Stimulated activated CD8-positive, alpha-beta memory T cell treated with anti-CD3 and anti-CD28 coated beads, Interleukin-4, amount 100 ng/mL, for 4 hours (primary cell): ENCODE measurements at regions not wholly inside any gene's neighbourhood (a gene's known extent, or its start where the extent isn't known, plus 50 kb on each side); places are given as distances from the start of the nearest gene placed in this dataset.

Experiments
- DNase-seq, 2 donors: peaks; one replicate each; pipeline ENCODE4 v3.0.0-alpha.2; 2020; ENCODE audit warnings: low read depth in 2 of 2, low spot score in 1 of 2

GRCh38 chr18:24819141-24819890 lies 358.9 kb downstream of the HRH4 start:
- DNase-seq = no peak

- DNase-seq = no peak
Measured at GRCh38 chr18:24825397-24825796, 365.0 kb downstream of the HRH4 start.

GRCh38 chr18:24826605-24827004 lies 366.2 kb downstream of the HRH4 start:
- DNase-seq = no peak

GRCh38 chr18:24827501-24827900 lies 367.1 kb downstream of the HRH4 start:
- DNase-seq = no peak

GRCh38 chr18:24831081-24831480 lies 370.6 kb downstream of the HRH4 start:
- DNase-seq = no peak

- DNase-seq = no peak
Measured at GRCh38 chr18:24831871-24832665, 371.6 kb downstream of the HRH4 start.

- no peak for DNase-seq
Measured at GRCh38 chr18:24835751-24836150, 375.3 kb downstream of the HRH4 start.

GRCh38 chr18:24837066-24837465 lies 376.6 kb downstream of the HRH4 start:
- DNase-seq = no peak

GRCh38 chr18:24840051-24840450 lies 379.6 kb downstream of the HRH4 start:
- DNase-seq = no peak

GRCh38 chr18:24840640-24841039 lies 380.2 kb downstream of the HRH4 start:
- no peak for DNase-seq

- DNase-seq = no peak
Measured at GRCh38 chr18:24841536-24841935, 381.1 kb downstream of the HRH4 start.

- no peak for DNase-seq
Measured at GRCh38 chr18:24843123-24843522, 382.7 kb downstream of the HRH4 start.

GRCh38 chr18:24846138-24846537 lies 385.7 kb downstream of the HRH4 start:
- no peak for DNase-seq

GRCh38 chr18:24850532-24850931 lies 390.1 kb downstream of the HRH4 start:
- no peak for DNase-seq

- DNase-seq = no peak
Measured at GRCh38 chr18:24853076-24853475, 392.6 kb downstream of the HRH4 start.

- no peak for DNase-seq
Measured at GRCh38 chr18:24860978-24861680, 400.7 kb downstream of the HRH4 start.

- DNase-seq = no peak
Measured at GRCh38 chr18:24862201-24862816, 401.9 kb downstream of the HRH4 start.

GRCh38 chr18:24868311-24868710 lies 407.9 kb downstream of the HRH4 start:
- DNase-seq = no peak

GRCh38 chr18:24868760-24869237 lies 408.4 kb downstream of the HRH4 start:
- DNase-seq = no peak

- DNase-seq = no peak
Measured at GRCh38 chr18:24869285-24869684, 408.8 kb downstream of the HRH4 start.

- no peak for DNase-seq
Measured at GRCh38 chr18:24875286-24875685, 414.8 kb downstream of the HRH4 start.
